WTC11 (cell line): ENCODE measurements at regions not wholly inside any gene's neighbourhood (a gene's known extent, or its start where the extent isn't known, plus 50 kb on each side); places are given as distances from the start of the nearest gene placed in this dataset.

Source experiments
- ATAC-seq: fragments of 200-7000 bp; cut with Tn5 transposase; 2 replicates; pipeline ENCODE4 v1.10.0; 2021; ENCODE audit warnings: mild to moderate bottlenecking, moderate library complexity
- CTCF ChIA-PET: fragments of 300-600 bp; sonication (Branson Sonifier 250); formaldehyde crosslinking; loops from one replicate; lab custom pipeline; 2021; ENCODE audit warnings: antibody characterized with exemption; lab: Charles Lee
- POLR2A ChIA-PET: fragments of 350-600 bp; sonication (Branson Sonifier 250); formaldehyde crosslinking; loops from one replicate; lab custom pipeline; 2021; ENCODE audit warnings: antibody characterized with exemption; lab: Charles Lee
- DNase-seq: peaks from one replicate; pipeline ENCODE4 v3.0.0; 2021; ENCODE audit warnings: low spot score
- H3K27ac Mint-ChIP-seq: 2 replicates; pipeline ENCODE4 v1.8.0; 2021; ENCODE audit warnings: mixed read lengths
- H3K27me3 Mint-ChIP-seq: 2 replicates; pipeline ENCODE4 v1.8.0; 2021; ENCODE audit warnings: low read depth, mild to moderate bottlenecking, moderate library complexity, mixed read lengths
- H3K36me3 Mint-ChIP-seq: 2 replicates; pipeline ENCODE4 v1.8.0; 2021; ENCODE audit warnings: mixed read lengths
- H3K4me1 Mint-ChIP-seq: 2 replicates; pipeline ENCODE4 v1.8.0; 2022; ENCODE audit warnings: mixed read lengths
- H3K4me3 Mint-ChIP-seq: 2 replicates; pipeline ENCODE4 v1.8.0; 2021; ENCODE audit warnings: mild to moderate bottlenecking, moderate library complexity, mixed read lengths
- H3K9me3 Mint-ChIP-seq: 2 replicates; pipeline ENCODE4 v1.8.0; 2021; ENCODE audit warnings: mixed read lengths
- FOXJ3 ChIP-seq: sonication (generic); formaldehyde crosslinking; IDR thresholded peaks from 2 replicates; pipeline ENCODE4 v1.9.0; 2021; ENCODE audit warnings: missing genetic modification reagents, mild to moderate bottlenecking, borderline replicate concordance
- HMGA2 ChIP-seq: fragments of 250-450 bp; sonication (Bioruptor Pico); IDR thresholded peaks from 2 replicates; pipeline ENCODE4 v1.4.0; 2021; ENCODE audit warnings: mild to moderate bottlenecking, moderate library complexity
- IRF2 ChIP-seq: sonication (generic); formaldehyde crosslinking; IDR thresholded peaks from 2 replicates; pipeline ENCODE4 v1.8.0; 2022; ENCODE audit warnings: low read depth, missing genetic modification reagents, borderline replicate concordance
- JAZF1 ChIP-seq: fragments of 250-450 bp; sonication (Bioruptor Pico); IDR thresholded peaks from 2 replicates; pipeline ENCODE4 v1.9.0; 2021; ENCODE audit warnings: moderate library complexity, mild to moderate bottlenecking, inconsistent platforms
- JUN ChIP-seq: sonication (generic); formaldehyde crosslinking; IDR thresholded peaks from 2 replicates; pipeline ENCODE4 v1.8.0; 2023; ENCODE audit warnings: mild to moderate bottlenecking, missing genetic modification reagents
- NR3C1 ChIP-seq: sonication (generic); formaldehyde crosslinking; conservative IDR thresholded peaks from 2 replicates; pipeline ENCODE4 v1.8.1; 2023; ENCODE audit warnings: low read depth, mild to moderate bottlenecking, missing genetic modification reagents
- PRRX2 ChIP-seq: fragments of 250-450 bp; sonication (Bioruptor Pico); IDR thresholded peaks from 2 replicates; pipeline ENCODE4 v1.8.0; 2021; ENCODE audit warnings: mild to moderate bottlenecking
- ZBTB21 ChIP-seq: sonication (generic); formaldehyde crosslinking; IDR thresholded peaks from 2 replicates; pipeline ENCODE4 v1.8.1; 2023; ENCODE audit warnings: mild to moderate bottlenecking, missing genetic modification reagents, borderline replicate concordance
- ZNF423 ChIP-seq: fragments of 250-450 bp; sonication (Bioruptor Pico); IDR thresholded peaks from 2 replicates; pipeline ENCODE4 v2.1.2; 2022; ENCODE audit warnings: mild to moderate bottlenecking, moderate library complexity
- TF ChIP-seq, protein P1 (sequence below): sonication (generic); formaldehyde crosslinking; IDR thresholded peaks from 2 replicates; pipeline ENCODE4 v1.8.0; 2023; ENCODE audit warnings: mild to moderate bottlenecking, missing genetic modification reagents
- TF ChIP-seq, protein P2 (sequence below): sonication (generic); formaldehyde crosslinking; IDR thresholded peaks from 2 replicates; pipeline ENCODE4 v1.8.0; 2022; ENCODE audit warnings: mild to moderate bottlenecking, missing genetic modification reagents
- TF ChIP-seq, protein P3 (sequence below): sonication (generic); formaldehyde crosslinking; IDR thresholded peaks from 2 replicates; pipeline ENCODE4 v1.8.1; 2023; ENCODE audit warnings: mild to moderate bottlenecking, missing genetic modification reagents
- TF ChIP-seq, protein P4 (sequence below): sonication (generic); formaldehyde crosslinking; IDR thresholded peaks from 2 replicates; pipeline ENCODE4 v1.8.1; 2022; ENCODE audit warnings: low read depth, missing genetic modification reagents, borderline replicate concordance
- TF ChIP-seq, protein P5 (sequence below): sonication (generic); formaldehyde crosslinking; IDR thresholded peaks from 2 replicates; pipeline ENCODE4 v1.8.1; 2023; ENCODE audit warnings: mild to moderate bottlenecking, missing genetic modification reagents, moderate library complexity

DNA sequence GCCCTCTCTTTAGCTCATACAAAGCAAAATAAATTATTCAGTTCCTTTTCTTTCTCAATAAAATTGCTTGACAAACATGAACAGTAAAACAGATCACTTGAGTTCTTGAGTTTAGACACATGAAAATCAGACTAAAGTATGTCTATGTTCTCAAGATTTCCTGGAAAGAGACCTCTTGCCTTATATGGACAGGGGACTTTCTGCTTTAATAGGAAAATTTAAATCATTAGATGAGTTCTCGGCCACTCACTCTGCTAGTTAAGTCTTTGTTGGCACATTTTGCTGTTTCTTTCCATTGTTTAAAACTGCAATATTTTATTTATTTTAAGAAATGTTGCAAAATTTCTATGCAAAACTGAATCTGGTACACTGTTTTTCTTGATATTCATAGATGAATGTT is 207.8 kb downstream of the RND3 start:
- no peak for DNase-seq
- Mint-ChIP-seq H3K4me1 (peaks cover 6% of the 10 kb centered on the region; the same call in 1 of the 2 replicates), H3K36me3 (peaks cover 54% of the 10 kb centered on the region), H3K9me3 (peaks cover 67% of the 10 kb centered on the region), H3K4me3 (no peak overlapping the region), H3K27me3 (peaks cover 9% of the 10 kb centered on the region), H3K27ac (no peak overlapping the region)
- ChIA-PET CTCF (no interaction called here), POLR2A (no interaction called here)
- TF ChIP-seq ZBTB21 (CRISPR knock-in tag) (no peak), NR3C1 (CRISPR knock-in tag) (no peak)
- TF ChIP-seq, protein P1, sequence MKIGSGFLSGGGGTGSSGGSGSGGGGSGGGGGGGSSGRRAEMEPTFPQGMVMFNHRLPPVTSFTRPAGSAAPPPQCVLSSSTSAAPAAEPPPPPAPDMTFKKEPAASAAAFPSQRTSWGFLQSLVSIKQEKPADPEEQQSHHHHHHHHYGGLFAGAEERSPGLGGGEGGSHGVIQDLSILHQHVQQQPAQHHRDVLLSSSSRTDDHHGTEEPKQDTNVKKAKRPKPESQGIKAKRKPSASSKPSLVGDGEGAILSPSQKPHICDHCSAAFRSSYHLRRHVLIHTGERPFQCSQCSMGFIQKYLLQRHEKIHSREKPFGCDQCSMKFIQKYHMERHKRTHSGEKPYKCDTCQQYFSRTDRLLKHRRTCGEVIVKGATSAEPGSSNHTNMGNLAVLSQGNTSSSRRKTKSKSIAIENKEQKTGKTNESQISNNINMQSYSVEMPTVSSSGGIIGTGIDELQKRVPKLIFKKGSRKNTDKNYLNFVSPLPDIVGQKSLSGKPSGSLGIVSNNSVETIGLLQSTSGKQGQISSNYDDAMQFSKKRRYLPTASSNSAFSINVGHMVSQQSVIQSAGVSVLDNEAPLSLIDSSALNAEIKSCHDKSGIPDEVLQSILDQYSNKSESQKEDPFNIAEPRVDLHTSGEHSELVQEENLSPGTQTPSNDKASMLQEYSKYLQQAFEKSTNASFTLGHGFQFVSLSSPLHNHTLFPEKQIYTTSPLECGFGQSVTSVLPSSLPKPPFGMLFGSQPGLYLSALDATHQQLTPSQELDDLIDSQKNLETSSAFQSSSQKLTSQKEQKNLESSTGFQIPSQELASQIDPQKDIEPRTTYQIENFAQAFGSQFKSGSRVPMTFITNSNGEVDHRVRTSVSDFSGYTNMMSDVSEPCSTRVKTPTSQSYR (CRISPR knock-in tag): no peak
- no peak for ATAC-seq

DNA sequence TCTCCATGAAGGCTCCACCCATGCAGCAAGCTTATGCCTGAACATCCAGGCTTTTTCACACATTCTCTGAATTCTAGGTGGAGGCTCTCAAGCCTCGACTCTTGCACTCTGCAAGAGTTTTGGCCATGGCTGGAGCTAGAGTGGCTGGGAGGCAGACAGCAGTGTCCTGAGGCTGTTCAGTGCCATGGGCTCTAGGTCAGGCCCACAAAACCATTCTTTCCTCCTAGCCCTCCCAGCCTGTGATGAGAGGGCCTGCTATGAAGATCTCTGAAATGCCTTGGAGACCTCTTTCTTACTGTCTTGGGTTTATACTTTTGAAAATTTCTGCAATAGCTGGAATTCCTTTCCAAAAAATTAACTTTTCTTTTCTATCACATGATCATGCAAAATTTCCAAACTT is 210.7 kb downstream of the RND3 start:
- ChIA-PET POLR2A (no interaction called here), CTCF (no interaction called here)
- H3K27me3 Mint-ChIP-seq: peaks cover 9% of the 10 kb centered on the region

DNA sequence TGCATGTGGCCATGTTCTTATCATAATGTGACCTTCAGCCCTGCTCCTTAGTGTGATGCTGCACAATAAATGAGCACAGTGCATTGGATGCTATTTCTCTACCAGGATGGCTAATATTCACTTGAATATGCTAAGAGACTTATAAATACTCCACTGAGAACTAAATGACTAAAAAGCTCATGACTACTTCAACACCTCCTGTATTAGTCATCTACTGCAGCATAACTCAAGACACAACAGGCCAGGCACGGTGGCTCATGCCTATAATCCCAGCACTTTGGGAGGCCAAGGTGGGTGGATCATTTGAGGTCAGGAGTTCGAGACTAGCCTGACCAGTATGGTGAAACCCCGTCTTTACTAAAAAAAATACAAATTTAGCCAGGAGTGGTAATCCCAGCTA is 213.4 kb downstream of the RND3 start:
- ChIA-PET CTCF (no interaction called here), POLR2A (no interaction called here)
- ATAC-seq (no peak), DNase-seq (no peak)
- H3K36me3 Mint-ChIP-seq: peaks cover 59% of the 10 kb centered on the region
- no peak for TF ChIP-seq FOXJ3 (CRISPR knock-in tag)
- peaks cover 57% of the 10 kb centered on the region for H3K9me3 Mint-ChIP-seq
- H3K27ac Mint-ChIP-seq: no peak overlapping the region
- no peak overlapping the region for H3K4me3 Mint-ChIP-seq
- H3K4me1 Mint-ChIP-seq: peaks cover 7% of the 10 kb centered on the region
- H3K27me3 Mint-ChIP-seq: peaks cover 7% of the 10 kb centered on the region

More for the DNA sequence above, 210.7 kb downstream of the RND3 start:
- no peak overlapping the region for H3K27ac Mint-ChIP-seq
- TF ChIP-seq HMGA2 (no peak), PRRX2 (CRISPR knock-in tag) (no peak), IRF2 (CRISPR knock-in tag) (no peak), ZNF423 (CRISPR knock-in tag) (no peak), JAZF1 (no peak), JUN (no peak)
- TF ChIP-seq, protein P2, sequence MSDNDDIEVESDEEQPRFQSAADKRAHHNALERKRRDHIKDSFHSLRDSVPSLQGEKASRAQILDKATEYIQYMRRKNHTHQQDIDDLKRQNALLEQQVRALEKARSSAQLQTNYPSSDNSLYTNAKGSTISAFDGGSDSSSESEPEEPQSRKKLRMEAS (CRISPR knock-in tag): no peak
- TF ChIP-seq, protein P3, sequence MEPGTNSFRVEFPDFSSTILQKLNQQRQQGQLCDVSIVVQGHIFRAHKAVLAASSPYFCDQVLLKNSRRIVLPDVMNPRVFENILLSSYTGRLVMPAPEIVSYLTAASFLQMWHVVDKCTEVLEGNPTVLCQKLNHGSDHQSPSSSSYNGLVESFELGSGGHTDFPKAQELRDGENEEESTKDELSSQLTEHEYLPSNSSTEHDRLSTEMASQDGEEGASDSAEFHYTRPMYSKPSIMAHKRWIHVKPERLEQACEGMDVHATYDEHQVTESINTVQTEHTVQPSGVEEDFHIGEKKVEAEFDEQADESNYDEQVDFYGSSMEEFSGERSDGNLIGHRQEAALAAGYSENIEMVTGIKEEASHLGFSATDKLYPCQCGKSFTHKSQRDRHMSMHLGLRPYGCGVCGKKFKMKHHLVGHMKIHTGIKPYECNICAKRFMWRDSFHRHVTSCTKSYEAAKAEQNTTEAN: no peak
- TF ChIP-seq, protein P4, sequence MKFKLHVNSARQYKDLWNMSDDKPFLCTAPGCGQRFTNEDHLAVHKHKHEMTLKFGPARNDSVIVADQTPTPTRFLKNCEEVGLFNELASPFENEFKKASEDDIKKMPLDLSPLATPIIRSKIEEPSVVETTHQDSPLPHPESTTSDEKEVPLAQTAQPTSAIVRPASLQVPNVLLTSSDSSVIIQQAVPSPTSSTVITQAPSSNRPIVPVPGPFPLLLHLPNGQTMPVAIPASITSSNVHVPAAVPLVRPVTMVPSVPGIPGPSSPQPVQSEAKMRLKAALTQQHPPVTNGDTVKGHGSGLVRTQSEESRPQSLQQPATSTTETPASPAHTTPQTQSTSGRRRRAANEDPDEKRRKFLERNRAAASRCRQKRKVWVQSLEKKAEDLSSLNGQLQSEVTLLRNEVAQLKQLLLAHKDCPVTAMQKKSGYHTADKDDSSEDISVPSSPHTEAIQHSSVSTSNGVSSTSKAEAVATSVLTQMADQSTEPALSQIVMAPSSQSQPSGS (CRISPR knock-in tag): no peak
- TF ChIP-seq, protein P5, sequence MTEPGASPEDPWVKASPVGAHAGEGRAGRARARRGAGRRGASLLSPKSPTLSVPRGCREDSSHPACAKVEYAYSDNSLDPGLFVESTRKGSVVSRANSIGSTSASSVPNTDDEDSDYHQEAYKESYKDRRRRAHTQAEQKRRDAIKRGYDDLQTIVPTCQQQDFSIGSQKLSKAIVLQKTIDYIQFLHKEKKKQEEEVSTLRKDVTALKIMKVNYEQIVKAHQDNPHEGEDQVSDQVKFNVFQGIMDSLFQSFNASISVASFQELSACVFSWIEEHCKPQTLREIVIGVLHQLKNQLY (CRISPR knock-in tag): no peak
- H3K36me3 Mint-ChIP-seq: peaks cover 64% of the 10 kb centered on the region
- peaks cover 71% of the 10 kb centered on the region for H3K9me3 Mint-ChIP-seq
- DNase-seq: no peak
- H3K4me3 Mint-ChIP-seq: no peak overlapping the region
- ATAC-seq: no peak
- H3K4me1 Mint-ChIP-seq: peaks cover 2% of the 10 kb centered on the region; the same call in 1 of the 2 replicates
